ENCODE measurements at regions not wholly inside any gene's neighbourhood (a gene's known extent, or its start where the extent isn't known, plus 50 kb on each side); places are given as distances from the start of the nearest gene placed in this dataset.

GRCh38 chr4:62161446-62161845, 961.3 kb downstream of the ADGRL3 start:
- Histone ChIP-seq H2AFZ (ENCODE audit: low read length) (no peak overlapping the region), H3K79me2 (ENCODE audit: insufficient read depth, low read length) (no peaks in the 10 kb centered on the region), H3K9me3 (ENCODE audit: low read depth, low read length) (peaks cover 4% of the 10 kb centered on the region), H3K4me3 (ENCODE audit: insufficient read depth, low read length) (no peak overlapping the region), H4K20me1 (ENCODE audit: insufficient read depth, low read length) (no peaks in the 10 kb centered on the region), H3K36me3 (ENCODE audit: insufficient read depth, low read length) (no peaks in the 10 kb centered on the region), H3K4me2 (ENCODE audit: insufficient read depth, low read length) (no peak overlapping the region), H3K4me1 (ENCODE audit: insufficient read depth, low read length) (no peaks in the 10 kb centered on the region), H3K27me3 (ENCODE audit: insufficient read depth, low read length) (no peaks in the 10 kb centered on the region), H3K27ac (ENCODE audit: low read depth, low read length) (no peak overlapping the region)
- no peak for TF ChIP-seq CTCF (IDR thresholded peaks at IDR 0.05; ENCODE audit: extremely low read depth, low read depth, low read length)
- DNase-seq (ENCODE audit: insufficient read length, low spot score, missing footprints) = no peak

- no peaks in the 10 kb centered on the region for H3K4me1 ChIP-seq (ENCODE audit: insufficient read depth, low read length)
- DNase-seq (ENCODE audit: insufficient read length, low spot score, missing footprints) = no peak
- no peaks in the 10 kb centered on the region for H4K20me1 ChIP-seq (ENCODE audit: insufficient read depth, low read length)
- TF ChIP-seq CTCF (IDR thresholded peaks at IDR 0.05; ENCODE audit: extremely low read depth, low read depth, low read length) = no peak
- no peak overlapping the region for H2AFZ ChIP-seq (ENCODE audit: low read length)
- no peaks in the 10 kb centered on the region for H3K36me3 ChIP-seq (ENCODE audit: insufficient read depth, low read length)
- H3K4me3 ChIP-seq (ENCODE audit: insufficient read depth, low read length) = no peak overlapping the region
- H3K27me3 ChIP-seq (ENCODE audit: insufficient read depth, low read length) = no peaks in the 10 kb centered on the region
- H3K4me2 ChIP-seq (ENCODE audit: insufficient read depth, low read length) = no peak overlapping the region
- H3K79me2 ChIP-seq (ENCODE audit: insufficient read depth, low read length) = no peaks in the 10 kb centered on the region
- peaks cover 4% of the 10 kb centered on the region for H3K9me3 ChIP-seq (ENCODE audit: low read depth, low read length)
- H3K27ac ChIP-seq (ENCODE audit: low read depth, low read length) = no peak overlapping the region
Measured at GRCh38 chr4:62159876-62160275, 959.8 kb downstream of the ADGRL3 start.

GRCh38 chr4:62159306-62159705, 959.2 kb downstream of the ADGRL3 start:
- H3K9me3 ChIP-seq (ENCODE audit: low read depth, low read length) = peaks cover 4% of the 10 kb centered on the region
- H3K36me3 ChIP-seq (ENCODE audit: insufficient read depth, low read length) = no peaks in the 10 kb centered on the region
- no peaks in the 10 kb centered on the region for H3K4me1 ChIP-seq (ENCODE audit: insufficient read depth, low read length)
- H3K27me3 ChIP-seq (ENCODE audit: insufficient read depth, low read length) = no peaks in the 10 kb centered on the region
- no peak overlapping the region for H3K4me2 ChIP-seq (ENCODE audit: insufficient read depth, low read length)
- no peaks in the 10 kb centered on the region for H4K20me1 ChIP-seq (ENCODE audit: insufficient read depth, low read length)
- no peak overlapping the region for H3K4me3 ChIP-seq (ENCODE audit: insufficient read depth, low read length)
- no peaks in the 10 kb centered on the region for H3K79me2 ChIP-seq (ENCODE audit: insufficient read depth, low read length)
- no peak for TF ChIP-seq CTCF (IDR thresholded peaks at IDR 0.05; ENCODE audit: extremely low read depth, low read depth, low read length)
- no peak for DNase-seq (ENCODE audit: insufficient read length, low spot score, missing footprints)
- no peak overlapping the region for H3K27ac ChIP-seq (ENCODE audit: low read depth, low read length)
- H2AFZ ChIP-seq (ENCODE audit: low read length) = no peak overlapping the region

GRCh38 chr4:62156205-62156604, 956.1 kb downstream of the ADGRL3 start:
- Histone ChIP-seq H3K9me3 (ENCODE audit: low read depth, low read length) (peaks cover 4% of the 10 kb centered on the region), H3K4me3 (ENCODE audit: insufficient read depth, low read length) (no peak overlapping the region), H3K27me3 (ENCODE audit: insufficient read depth, low read length) (no peaks in the 10 kb centered on the region), H3K27ac (ENCODE audit: low read depth, low read length) (no peak overlapping the region), H2AFZ (ENCODE audit: low read length) (no peak overlapping the region), H3K4me2 (ENCODE audit: insufficient read depth, low read length) (no peak overlapping the region), H3K4me1 (ENCODE audit: insufficient read depth, low read length) (no peaks in the 10 kb centered on the region), H4K20me1 (ENCODE audit: insufficient read depth, low read length) (no peaks in the 10 kb centered on the region), H3K36me3 (ENCODE audit: insufficient read depth, low read length) (no peaks in the 10 kb centered on the region), H3K79me2 (ENCODE audit: insufficient read depth, low read length) (no peaks in the 10 kb centered on the region)
- DNase-seq (ENCODE audit: insufficient read length, low spot score, missing footprints) = no peak
- TF ChIP-seq CTCF (IDR thresholded peaks at IDR 0.05; ENCODE audit: extremely low read depth, low read depth, low read length) = no peak

Measured in osteoblast (primary cell).